Tibial nerve (tissue), 4 donors: ENCODE measurements at regions not wholly inside any gene's neighbourhood (a gene's known extent, or its start where the extent isn't known, plus 50 kb on each side); places are given as distances from the start of the nearest gene placed in this dataset.

ENCODE experiments used
- DNase-seq, 2 donors: peaks; one replicate each; pipeline ENCODE4 v3.0.0-alpha.2; 2019; ENCODE audit warnings: low spot score in 2 of 2
- H3K27ac ChIP-seq, 4 donors: fragments of 200-600 bp; sonication (generic) in 3 of 4; one replicate each; pipeline ENCODE4 v1.5.1; 2017 to 2019; ENCODE audit warnings: mild to moderate bottlenecking in 1 of 4
- H3K27me3 ChIP-seq, 2 donors: fragments of 200-600 bp; sonication (generic) in 1 of 2; one replicate each; pipeline versions ENCODE4 v1.5.1 to v1.6.0; 2017 to 2019
- H3K36me3 ChIP-seq, 3 donors: fragments of 200-600 bp; sonication (generic); one replicate each; pipeline ENCODE4 v1.5.1; 2018 to 2019
- H3K4me1 ChIP-seq, 4 donors: fragments of 200-600 bp; sonication (generic) in 3 of 4; one replicate each; pipeline ENCODE4 v1.5.1; 2017 to 2019
- H3K4me3 ChIP-seq, 4 donors: fragments of 200-600 bp; sonication (generic) in 3 of 4; one replicate each; pipeline ENCODE4 v1.5.1; 2017 to 2019; ENCODE audit warnings: mild to moderate bottlenecking in 1 of 4, moderate library complexity in 1 of 4
- H3K9me3 ChIP-seq, 4 donors: fragments of 200-600 bp; sonication (generic) in 3 of 4; one replicate each; pipeline ENCODE4 v1.5.1; 2017 to 2019
- CTCF ChIP-seq, 5 experiments: fragments of 200-600 bp in 3 of 5; fragments of 450-650 bp in 2 of 5; sonication (generic) in 3 of 5; IDR thresholded peaks; one replicate each; pipeline ENCODE4 v1.5.1; 2016 to 2019; ENCODE audit warnings: antibody characterized with exemption in 5 of 5, mild to moderate bottlenecking in 3 of 5, moderate library complexity in 2 of 5
- EP300 ChIP-seq, 2 donors: sonication (generic); formaldehyde crosslinking; IDR thresholded peaks; one replicate each; pipeline ENCODE4 v1.6.1; 2017; ENCODE audit warnings: antibody characterized with exemption in 2 of 2, mild to moderate bottlenecking in 1 of 2
- POLR2A ChIP-seq, 2 donors: fragments of 450-650 bp; IDR thresholded peaks; one replicate each; pipeline ENCODE4 v1.6.1; 2017; ENCODE audit warnings: antibody characterized with exemption in 2 of 2, mild to moderate bottlenecking in 2 of 2, moderate library complexity in 2 of 2
- WGBS, 2 donors: methylation state at CpG; one replicate each; pipeline ENCODE4 v1.1.5; 2018; 5-methylcytosine and 5-hydroxymethylcytosine counted together

- Histone ChIP-seq H3K27me3 (no peaks in the 10 kb centered on the region), H3K9me3 (no peaks in the 10 kb centered on the region), H3K4me1 (no peaks in the 10 kb centered on the region), H3K4me3 (no peak overlapping the region), H3K36me3 (no peaks in the 10 kb centered on the region), H3K27ac (no peak overlapping the region)
- no peak for DNase-seq
- 52 to 71% methylated on average over 1 of the region's 1 CpG for WGBS, 2 donors
- TF ChIP-seq POLR2A (IDR thresholded peaks at IDR 0.05) (no peak), CTCF (IDR thresholded peaks at IDR 0.05) (no peak)
These were observed 225.2 kb upstream of the SPOPL start for GRCh38 chr2:138276339-138276738.

GRCh38 chr2:138277062-138277461, 224.5 kb upstream of the SPOPL start:
- Histone ChIP-seq H3K27me3 (no peaks in the 10 kb centered on the region), H3K4me3 (no peak overlapping the region), H3K9me3 (no peaks in the 10 kb centered on the region), H3K36me3 (no peaks in the 10 kb centered on the region), H3K4me1 (no peaks in the 10 kb centered on the region), H3K27ac (no peak overlapping the region)
- DNase-seq: no peak
- TF ChIP-seq CTCF (IDR thresholded peaks at IDR 0.05): no peak
- TF ChIP-seq POLR2A (IDR thresholded peaks at IDR 0.05): no peak
- no peak for TF ChIP-seq EP300 (IDR thresholded peaks at IDR 0.05)

GRCh38 chr2:138279871-138280270, 221.7 kb upstream of the SPOPL start:
- no peak for DNase-seq
- TF ChIP-seq EP300 (IDR thresholded peaks at IDR 0.05): no peak
- no peak for TF ChIP-seq CTCF (IDR thresholded peaks at IDR 0.05)
- no peak for TF ChIP-seq POLR2A (IDR thresholded peaks at IDR 0.05)
- Histone ChIP-seq H3K4me3 (no peak overlapping the region), H3K4me1 (no peaks in the 10 kb centered on the region), H3K27me3 (no peaks in the 10 kb centered on the region), H3K9me3 (no peaks in the 10 kb centered on the region), H3K27ac (no peak overlapping the region), H3K36me3 (no peaks in the 10 kb centered on the region)

GRCh38 chr2:138280999-138281695, 220.4 kb upstream of the SPOPL start:
- H3K4me3 ChIP-seq: no peak overlapping the region
- 93 to 100% methylated on average over 1 of the region's 1 CpG for WGBS, 2 donors
- H3K36me3 ChIP-seq: no peaks in the 10 kb centered on the region
- no peak overlapping the region for H3K27ac ChIP-seq
- H3K9me3 ChIP-seq: peaks cover 0 to 9% (median 0%) of the 10 kb centered on the region in 4 donors
- no peak for DNase-seq
- no peaks in the 10 kb centered on the region for H3K4me1 ChIP-seq
- no peaks in the 10 kb centered on the region for H3K27me3 ChIP-seq
- TF ChIP-seq EP300 (IDR thresholded peaks at IDR 0.05) (no peak), POLR2A (IDR thresholded peaks at IDR 0.05) (no peak), CTCF (IDR thresholded peaks at IDR 0.05) (no peak)

GRCh38 chr2:138282014-138282672, 219.4 kb upstream of the SPOPL start:
- 93 to 95% methylated on average over 5 of the region's 5 CpGs for WGBS, 2 donors
- TF ChIP-seq CTCF (IDR thresholded peaks at IDR 0.05) (no peak), EP300 (IDR thresholded peaks at IDR 0.05) (no peak), POLR2A (IDR thresholded peaks at IDR 0.05) (no peak)

More at GRCh38 chr2:138282014-138282672, 219.4 kb upstream of the SPOPL start:
- H3K9me3 ChIP-seq: peaks cover 0 to 10% (median 0%) of the 10 kb centered on the region in 4 donors
- no peak for DNase-seq
- no peak overlapping the region for H3K27ac ChIP-seq
- H3K4me1 ChIP-seq: no peaks in the 10 kb centered on the region
- no peaks in the 10 kb centered on the region for H3K27me3 ChIP-seq
- no peak overlapping the region for H3K4me3 ChIP-seq
- H3K36me3 ChIP-seq: no peaks in the 10 kb centered on the region
